ENCODE measurements at regions not wholly inside any gene's neighbourhood (a gene's known extent, or its start where the extent isn't known, plus 50 kb on each side); places are given as distances from the start of the nearest gene placed in this dataset.

GRCh38 chr5:167336161-167336560, 955.3 kb upstream of the WWC1 start:
- TF ChIP-seq CTCF (IDR thresholded peaks at IDR 0.05; ENCODE audit: poor library complexity) (no peak), EZH2phosphoT487 (IDR thresholded peaks at IDR 0.05; ENCODE audit: low read depth, severe bottlenecking, unreplicated experiment) (no peak)

Data from hepatocyte (in vitro differentiated cells).